ENCODE measurements at regions not wholly inside any gene's neighbourhood (a gene's known extent, or its start where the extent isn't known, plus 50 kb on each side); places are given as distances from the start of the nearest gene placed in this dataset.

GRCh38 chr10:113381981-113382509 lies 170.8 kb upstream of the HABP2 start:
- TF ChIP-seq CTCF (IDR thresholded peaks at IDR 0.05; ENCODE audit: borderline replicate concordance) = no peak
- Histone ChIP-seq H3K9me3 (replicated peaks) (no peaks in the 10 kb centered on the region), H3K27ac (replicated peaks) (peak overlapping the region; percentile 82), H3K36me3 (no peaks in the 10 kb centered on the region), H3K4me3 (peak overlapping the region; percentile 56), H3K27me3 (ENCODE audit: low read depth) (peaks cover 10% of the 10 kb centered on the region), H3K4me1 (peaks cover 20% of the 10 kb centered on the region)
- intact Hi-C loops (cut with micrococcal nuclease) = loop anchor here (10.0 kb wide), 3 partner anchors 257 to 817 kb away; no protein-coding TSS in a partner anchor
- no peak for DNase-seq

GRCh38 chr10:113382691-113383090 lies 170.2 kb upstream of the HABP2 start:
- H3K27ac ChIP-seq (replicated peaks) = peak overlapping the region; percentile 82
- intact Hi-C loops (cut with micrococcal nuclease) = loop anchor here (10.0 kb wide), 3 partner anchors 258 to 818 kb away; no protein-coding TSS in a partner anchor
- no peak for DNase-seq

DNA sequence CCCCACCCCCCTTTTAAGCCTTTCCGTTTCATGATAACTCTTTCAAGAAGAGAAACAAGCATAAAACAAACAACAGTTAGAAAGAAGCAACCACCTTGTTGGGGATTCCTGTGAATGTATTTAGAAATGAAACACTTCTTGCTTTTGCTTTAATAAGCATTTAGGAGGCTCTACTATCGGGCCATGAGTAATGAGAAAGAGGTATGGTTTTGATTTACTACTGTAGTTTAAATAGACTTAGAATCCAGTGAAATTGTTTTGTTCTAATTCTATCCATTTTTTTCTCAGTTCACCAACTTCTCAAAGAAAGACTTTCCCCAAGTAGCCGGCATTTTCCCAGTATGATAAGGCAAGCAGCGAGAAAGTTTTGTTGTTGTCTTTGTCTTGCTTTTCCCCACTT lies 168.7 kb upstream of the HABP2 start:
- intact Hi-C loops (cut with micrococcal nuclease) = loop anchor here (10.0 kb wide), 3 partner anchors 259 to 819 kb away; no protein-coding TSS in a partner anchor

More at GRCh38 chr10:113382691-113383090, 170.2 kb upstream of the HABP2 start:
- no peak for TF ChIP-seq CTCF (IDR thresholded peaks at IDR 0.05; ENCODE audit: borderline replicate concordance)
- Histone ChIP-seq H3K4me1 (peaks cover 20% of the 10 kb centered on the region), H3K9me3 (replicated peaks) (no peaks in the 10 kb centered on the region), H3K4me3 (peak overlapping the region; percentile 56), H3K27me3 (ENCODE audit: low read depth) (peaks cover 6% of the 10 kb centered on the region), H3K36me3 (no peaks in the 10 kb centered on the region)

DNA sequence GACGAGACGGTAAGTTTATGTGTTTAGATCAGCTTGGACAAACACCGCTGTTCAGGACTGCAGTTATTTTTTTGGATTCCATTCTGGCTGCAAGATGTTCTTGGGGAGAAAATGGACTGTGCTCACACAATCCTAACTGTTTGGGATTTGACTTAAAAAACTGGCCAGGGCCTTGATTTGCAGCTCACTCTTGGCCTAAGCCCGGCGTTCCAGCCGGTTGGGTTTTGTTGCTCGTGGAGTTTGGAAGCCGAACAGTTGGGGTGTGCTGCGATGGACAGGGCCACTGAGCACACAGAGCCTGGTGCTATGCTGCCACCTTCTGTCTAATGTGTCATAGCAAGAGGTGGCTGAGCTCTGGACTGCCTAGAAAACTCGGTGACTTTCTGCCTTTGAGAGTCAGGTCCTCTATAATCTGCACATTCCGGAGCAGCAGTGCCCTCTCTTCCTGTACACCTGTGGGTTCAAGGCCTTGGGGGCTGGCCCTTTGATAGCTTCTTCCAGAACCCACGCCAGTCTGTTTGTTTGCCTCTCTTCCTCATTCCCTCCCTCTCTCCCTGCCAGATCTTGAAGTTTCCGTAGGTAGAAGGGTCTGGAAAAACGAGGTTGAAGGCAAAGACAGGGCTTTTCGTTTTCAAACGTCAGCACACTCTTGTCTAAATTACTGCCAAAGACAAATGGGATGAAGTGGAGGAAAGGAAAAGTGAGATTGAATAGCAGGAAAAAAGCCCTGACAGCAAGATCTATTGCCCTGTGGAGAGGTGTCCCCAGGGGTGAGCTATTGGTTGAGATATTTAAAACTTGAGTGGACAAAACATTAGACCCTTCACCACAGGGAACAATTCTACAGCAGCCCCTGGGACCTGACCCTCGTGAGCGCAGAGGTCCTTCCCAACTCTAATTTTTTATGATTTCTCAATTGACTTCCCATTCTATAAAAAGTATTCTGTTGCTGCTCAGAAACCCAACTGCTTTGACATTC lies 167.5 kb upstream of the HABP2 start:
- DNase-seq = peak; percentile 84
- H3K9me3 ChIP-seq (replicated peaks) = no peaks in the 10 kb centered on the region
- peak; percentile 87 for TF ChIP-seq CTCF (IDR thresholded peaks at IDR 0.05; ENCODE audit: borderline replicate concordance)
- intact Hi-C loops (cut with micrococcal nuclease) = loop anchor here (10.0 kb wide), 3 partner anchors 261 to 821 kb away; no protein-coding TSS in a partner anchor
- peak overlapping the region; percentile 63 for H3K27ac ChIP-seq (replicated peaks)
- no peaks in the 10 kb centered on the region for H3K36me3 ChIP-seq
- peaks cover 20% of the 10 kb centered on the region for H3K4me1 ChIP-seq
- peaks cover 20% of the 10 kb centered on the region for H3K27me3 ChIP-seq (ENCODE audit: low read depth)
- H3K4me3 ChIP-seq = peak overlapping the region; percentile 22

More for the DNA sequence above, 168.7 kb upstream of the HABP2 start:
- peaks cover 9% of the 10 kb centered on the region for H3K27me3 ChIP-seq (ENCODE audit: low read depth)
- no peak for TF ChIP-seq CTCF (IDR thresholded peaks at IDR 0.05; ENCODE audit: borderline replicate concordance)
- H3K4me1 ChIP-seq = peaks cover 20% of the 10 kb centered on the region
- no peaks in the 10 kb centered on the region for H3K36me3 ChIP-seq
- no peak overlapping the region for H3K4me3 ChIP-seq
- peak overlapping the region; percentile 63 for H3K27ac ChIP-seq (replicated peaks)
- H3K9me3 ChIP-seq (replicated peaks) = no peaks in the 10 kb centered on the region
- no peak for DNase-seq

- TF ChIP-seq CTCF (IDR thresholded peaks at IDR 0.05; ENCODE audit: borderline replicate concordance) = no peak
- Histone ChIP-seq H3K4me1 (peaks cover 20% of the 10 kb centered on the region), H3K27me3 (ENCODE audit: low read depth) (peaks cover 27% of the 10 kb centered on the region), H3K4me3 (no peak overlapping the region), H3K36me3 (no peaks in the 10 kb centered on the region), H3K27ac (replicated peaks) (peak overlapping the region; percentile 59), H3K9me3 (replicated peaks) (no peaks in the 10 kb centered on the region)
- intact Hi-C loops (cut with micrococcal nuclease) = loop anchor here (10.0 kb wide), 3 partner anchors 261 to 821 kb away; no protein-coding TSS in a partner anchor
- DNase-seq = no peak
Observed at GRCh38 chr10:113386005-113386404, 166.8 kb upstream of the HABP2 start.

Data from left ventricle myocardium inferior (tissue), 1 donor.